ENCODE measurements at regions not wholly inside any gene's neighbourhood (a gene's known extent, or its start where the extent isn't known, plus 50 kb on each side); places are given as distances from the start of the nearest gene placed in this dataset.

GRCh38 chr2:238576674-238577073, 149.9 kb downstream of the ASB1 start:
- no peak overlapping the region for H3K4me3 ChIP-seq (ENCODE audit: low read length)
- no peaks in the 10 kb centered on the region for H3K36me3 ChIP-seq (replicated peaks; ENCODE audit: insufficient read depth, low read length)
- no peak overlapping the region for H3K27ac ChIP-seq (ENCODE audit: low read length)
- no peak for DNase-seq
- no peaks in the 10 kb centered on the region for H3K4me1 ChIP-seq (ENCODE audit: low read length)
- TF ChIP-seq EZH2 (optimal IDR thresholded peaks at IDR 0.05; ENCODE audit: low read depth, low read length) (no peak), EZH2phosphoT487 (IDR thresholded peaks at IDR 0.05; ENCODE audit: low read length) (no peak), CTCF (IDR thresholded peaks at IDR 0.05; ENCODE audit: low read length) (no peak)
- H4K20me1 ChIP-seq (ENCODE audit: insufficient read depth, low read length), result no peaks in the 10 kb centered on the region
- no peak overlapping the region for H2AFZ ChIP-seq (ENCODE audit: low read length)
- H3F3A ChIP-seq (ENCODE audit: insufficient read depth, low read length), result no peaks in the 10 kb centered on the region
- H3K27me3 ChIP-seq (replicated peaks; ENCODE audit: insufficient read depth, low read length), result peaks cover 28% of the 10 kb centered on the region
- no peaks in the 10 kb centered on the region for H3K9me2 ChIP-seq (replicated peaks; ENCODE audit: insufficient read depth, low read length)
- no peaks in the 10 kb centered on the region for H3K9me3 ChIP-seq (replicated peaks; ENCODE audit: insufficient read depth, low read length)
- no peak overlapping the region for H3K4me2 ChIP-seq (ENCODE audit: low read depth, low read length)
- H3K9ac ChIP-seq (ENCODE audit: low read length), result no peak overlapping the region
- H3K79me2 ChIP-seq (ENCODE audit: low read length), result no peaks in the 10 kb centered on the region

- H3K9me2 ChIP-seq (replicated peaks; ENCODE audit: insufficient read depth, low read length), result no peaks in the 10 kb centered on the region
- H3K9ac ChIP-seq (ENCODE audit: low read length), result no peak overlapping the region
Observed at GRCh38 chr2:238578256-238578655, 151.5 kb downstream of the ASB1 start.

GRCh38 chr2:238580486-238580885, 153.8 kb downstream of the ASB1 start:
- no peak overlapping the region for H2AFZ ChIP-seq (ENCODE audit: low read length)
- no peak for TF ChIP-seq EZH2 (optimal IDR thresholded peaks at IDR 0.05; ENCODE audit: low read depth, low read length)
- no peak for TF ChIP-seq CTCF (IDR thresholded peaks at IDR 0.05; ENCODE audit: low read length)
- no peak for TF ChIP-seq EZH2phosphoT487 (IDR thresholded peaks at IDR 0.05; ENCODE audit: low read length)
- no peaks in the 10 kb centered on the region for H3K79me2 ChIP-seq (ENCODE audit: low read length)
- no peak overlapping the region for H3K9ac ChIP-seq (ENCODE audit: low read length)
- no peaks in the 10 kb centered on the region for H3K36me3 ChIP-seq (replicated peaks; ENCODE audit: insufficient read depth, low read length)
- no peaks in the 10 kb centered on the region for H3K9me2 ChIP-seq (replicated peaks; ENCODE audit: insufficient read depth, low read length)
- DNase-seq, result no peak
- H3K4me1 ChIP-seq (ENCODE audit: low read length), result no peaks in the 10 kb centered on the region
- H3K4me3 ChIP-seq (ENCODE audit: low read length), result no peak overlapping the region
- no peaks in the 10 kb centered on the region for H3K9me3 ChIP-seq (replicated peaks; ENCODE audit: insufficient read depth, low read length)
- no peaks in the 10 kb centered on the region for H3F3A ChIP-seq (ENCODE audit: insufficient read depth, low read length)
- no peak overlapping the region for H3K27ac ChIP-seq (ENCODE audit: low read length)
- peaks cover 13% of the 10 kb centered on the region for H3K27me3 ChIP-seq (replicated peaks; ENCODE audit: insufficient read depth, low read length)
- H4K20me1 ChIP-seq (ENCODE audit: insufficient read depth, low read length), result no peaks in the 10 kb centered on the region
- no peak overlapping the region for H3K4me2 ChIP-seq (ENCODE audit: low read depth, low read length)

More at GRCh38 chr2:238578256-238578655, 151.5 kb downstream of the ASB1 start:
- no peaks in the 10 kb centered on the region for H3K4me1 ChIP-seq (ENCODE audit: low read length)
- no peaks in the 10 kb centered on the region for H3K9me3 ChIP-seq (replicated peaks; ENCODE audit: insufficient read depth, low read length)
- peaks cover 23% of the 10 kb centered on the region for H3K27me3 ChIP-seq (replicated peaks; ENCODE audit: insufficient read depth, low read length)
- no peaks in the 10 kb centered on the region for H3K36me3 ChIP-seq (replicated peaks; ENCODE audit: insufficient read depth, low read length)
- H3K27ac ChIP-seq (ENCODE audit: low read length), result no peak overlapping the region
- H3K79me2 ChIP-seq (ENCODE audit: low read length), result no peaks in the 10 kb centered on the region
- H2AFZ ChIP-seq (ENCODE audit: low read length), result no peak overlapping the region
- no peak overlapping the region for H3K4me2 ChIP-seq (ENCODE audit: low read depth, low read length)
- TF ChIP-seq EZH2 (optimal IDR thresholded peaks at IDR 0.05; ENCODE audit: low read depth, low read length), result no peak
- TF ChIP-seq CTCF (IDR thresholded peaks at IDR 0.05; ENCODE audit: low read length), result no peak
- no peak for TF ChIP-seq EZH2phosphoT487 (IDR thresholded peaks at IDR 0.05; ENCODE audit: low read length)
- H3K4me3 ChIP-seq (ENCODE audit: low read length), result no peak overlapping the region
- DNase-seq, result no peak
- H4K20me1 ChIP-seq (ENCODE audit: insufficient read depth, low read length), result no peaks in the 10 kb centered on the region
- no peaks in the 10 kb centered on the region for H3F3A ChIP-seq (ENCODE audit: insufficient read depth, low read length)
